Stomach (tissue), 8 donors: ENCODE measurements at regions not wholly inside any gene's neighbourhood (a gene's known extent, or its start where the extent isn't known, plus 50 kb on each side); places are given as distances from the start of the nearest gene placed in this dataset.

Experiments
- DNase-seq, 2 donors: peaks; one replicate each; pipeline versions ENCODE4 v3.0.0 to v3.0.0-alpha.2; 2013 to 2019
- H3K27ac ChIP-seq, 5 donors: fragments of 200-600 bp in 4 of 5; sonication (generic) in 4 of 5; one replicate each; pipeline ENCODE4 v1.5.1; 2013 to 2019; ENCODE audit warnings: mild to moderate bottlenecking in 1 of 5, moderate library complexity in 1 of 5
- H3K27me3 ChIP-seq, 3 donors: fragments of 200-600 bp; sonication (generic); one replicate each; pipeline ENCODE4 v1.5.1; 2017 to 2019; ENCODE audit warnings: mixed run types in 1 of 3
- H3K36me3 ChIP-seq, 4 donors: fragments of 200-600 bp; sonication (generic); 1 replicate in 3 of 4; 2 replicates in 1 of 4; pipeline ENCODE4 v1.5.1; 2016 to 2019
- H3K4me1 ChIP-seq, 4 donors: fragments of 200-600 bp; sonication (generic); one replicate each; pipeline ENCODE4 v1.5.1; 2016 to 2019
- H3K4me3 ChIP-seq, 4 donors: fragments of 200-600 bp; sonication (generic) in 3 of 4; one replicate each; pipeline ENCODE4 v1.5.1; 2016 to 2019; ENCODE audit warnings: mild to moderate bottlenecking in 1 of 4
- H3K9me3 ChIP-seq, 4 donors: fragments of 200-600 bp; sonication (generic); one replicate each; pipeline ENCODE4 v1.5.1; 2016 to 2019
- CTCF ChIP-seq, 7 experiments: fragments of 450-650 bp in 4 of 7; fragments of 200-600 bp in 3 of 7; sonication (generic) in 3 of 7; IDR thresholded peaks; one replicate each; pipeline ENCODE4 v1.5.1; 2016 to 2019; ENCODE audit warnings: antibody characterized with exemption in 7 of 7, control low read depth in 2 of 7, mild to moderate bottlenecking in 1 of 7
- EP300 ChIP-seq: sonication (generic); formaldehyde crosslinking; IDR thresholded peaks from one replicate; pipeline ENCODE4 v1.6.1; 2017; ENCODE audit warnings: antibody characterized with exemption
- POLR2A ChIP-seq, 4 donors: fragments of 450-650 bp; IDR thresholded peaks; one replicate each; pipeline ENCODE4 v1.6.1; 2016; ENCODE audit warnings: antibody characterized with exemption in 4 of 4, control low read depth in 2 of 4, mild to moderate bottlenecking in 1 of 4, moderate library complexity in 1 of 4
- POLR2AphosphoS5 ChIP-seq, 3 donors: sonication (generic); formaldehyde crosslinking; IDR thresholded peaks; one replicate each; pipeline ENCODE4 v1.6.1; 2016; ENCODE audit warnings: antibody characterized with exemption in 3 of 3
- WGBS, 5 donors: extraction: QIAGEN DNeasy Blood & Tissue Kit in 3 of 5; methylation state at CpG; one replicate each; pipeline versions ENCODE4 v1.1.5 to v1.1.7; 2013 to 2018; 5-methylcytosine and 5-hydroxymethylcytosine counted together
- intact Hi-C: fragments of 100-400 bp; cut with DNase I; formaldehyde crosslinking; loops from one replicate; pipeline ENCODE4 v1.15.1; 2023; ENCODE audit warnings: low total_unique reads
- donor health status: healthy with polysubstance abuse.
- donor health status: Bipolar disorder and iron deficiency.
- donor health status: healthy.

GRCh38 chr1:60835649-60836048 lies 246.7 kb upstream of the NFIA start:
- no peak overlapping the region for H3K27ac ChIP-seq

GRCh38 chr1:60833173-60833572 lies 249.2 kb upstream of the NFIA start:
- H3K9me3 ChIP-seq, result no peaks in the 10 kb centered on the region
- peaks cover 0 to 4% (median 0%) of the 10 kb centered on the region in 4 donors for H3K4me1 ChIP-seq
- TF ChIP-seq POLR2AphosphoS5 (IDR thresholded peaks at IDR 0.05), result no peak
- no peak for TF ChIP-seq EP300
- no peak for TF ChIP-seq CTCF (IDR thresholded peaks at IDR 0.05)
- TF ChIP-seq POLR2A (IDR thresholded peaks at IDR 0.05), result no peak
- no peak overlapping the region for H3K4me3 ChIP-seq
- 17 to 38% (median 28%) methylated on average over 3 of the region's 3 CpGs for WGBS, 5 donors
- DNase-seq, result peak in 1 of 2 donors; percentile 62
- intact Hi-C loops, result no loop called here
- H3K27ac ChIP-seq, result no peak overlapping the region
- no peaks in the 10 kb centered on the region for H3K27me3 ChIP-seq
- no peaks in the 10 kb centered on the region for H3K36me3 ChIP-seq

More at GRCh38 chr1:60835649-60836048, 246.7 kb upstream of the NFIA start:
- TF ChIP-seq EP300, result no peak
- no peak for TF ChIP-seq POLR2AphosphoS5 (IDR thresholded peaks at IDR 0.05)
- no peak for TF ChIP-seq CTCF (IDR thresholded peaks at IDR 0.05)
- TF ChIP-seq POLR2A (IDR thresholded peaks at IDR 0.05), result no peak
- H3K27me3 ChIP-seq, result no peaks in the 10 kb centered on the region
- peaks cover 0 to 4% (median 0%) of the 10 kb centered on the region in 4 donors for H3K4me1 ChIP-seq
- no peak overlapping the region for H3K4me3 ChIP-seq
- H3K36me3 ChIP-seq, result no peaks in the 10 kb centered on the region
- H3K9me3 ChIP-seq, result no peaks in the 10 kb centered on the region
- DNase-seq, result no peak
- intact Hi-C loops, result no loop called here
- 84 to 94% (median 91%) methylated on average over 5 of the region's 5 CpGs for WGBS, 5 donors

- intact Hi-C loops, result no loop called here
- Histone ChIP-seq H3K9me3 (peaks cover 0 to 2% (median 0%) of the 10 kb centered on the region in 4 donors), H3K27ac (no peak overlapping the region), H3K4me1 (peaks cover 0 to 4% (median 0%) of the 10 kb centered on the region in 4 donors), H3K36me3 (no peaks in the 10 kb centered on the region), H3K27me3 (no peaks in the 10 kb centered on the region), H3K4me3 (no peak overlapping the region)
- TF ChIP-seq POLR2A (IDR thresholded peaks at IDR 0.05) (no peak), EP300 (no peak), CTCF (IDR thresholded peaks at IDR 0.05) (no peak), POLR2AphosphoS5 (IDR thresholded peaks at IDR 0.05) (no peak)
- no peak for DNase-seq
- WGBS, 5 donors, result 58 to 73% (median 65%) methylated on average over 3 of the region's 3 CpGs
These were observed 250.0 kb upstream of the NFIA start for GRCh38 chr1:60832367-60832766.

- no peak overlapping the region for H3K4me3 ChIP-seq
- DNase-seq, result no peak
- WGBS, 5 donors, result 75 to 84% (median 81%) methylated on average over 3 of the region's 3 CpGs
- H3K4me1 ChIP-seq, result peaks cover 0 to 4% (median 0%) of the 10 kb centered on the region in 4 donors
- TF ChIP-seq POLR2A (IDR thresholded peaks at IDR 0.05) (no peak), POLR2AphosphoS5 (IDR thresholded peaks at IDR 0.05) (no peak), CTCF (IDR thresholded peaks at IDR 0.05) (no peak), EP300 (no peak)
- H3K27me3 ChIP-seq, result no peaks in the 10 kb centered on the region
- H3K9me3 ChIP-seq, result peaks cover 0 to 3% (median 0%) of the 10 kb centered on the region in 4 donors
- H3K36me3 ChIP-seq, result no peaks in the 10 kb centered on the region
- H3K27ac ChIP-seq, result no peak overlapping the region
- intact Hi-C loops, result no loop called here
These were observed 250.6 kb upstream of the NFIA start for GRCh38 chr1:60831780-60832179.
